WTC11 (cell line): ENCODE measurements at regions not wholly inside any gene's neighbourhood (a gene's known extent, or its start where the extent isn't known, plus 50 kb on each side); places are given as distances from the start of the nearest gene placed in this dataset.

ENCODE experiments used
- ATAC-seq: fragments of 200-7000 bp; cut with Tn5 transposase; 2 replicates; pipeline ENCODE4 v1.10.0; 2021; ENCODE audit warnings: mild to moderate bottlenecking, moderate library complexity
- CTCF ChIA-PET: fragments of 300-600 bp; sonication (Branson Sonifier 250); formaldehyde crosslinking; loops from one replicate; lab custom pipeline; 2021; ENCODE audit warnings: antibody characterized with exemption; lab: Charles Lee
- POLR2A ChIA-PET: fragments of 350-600 bp; sonication (Branson Sonifier 250); formaldehyde crosslinking; loops from one replicate; lab custom pipeline; 2021; ENCODE audit warnings: antibody characterized with exemption; lab: Charles Lee
- DNase-seq: peaks from one replicate; pipeline ENCODE4 v3.0.0; 2021; ENCODE audit warnings: low spot score
- H3K27ac Mint-ChIP-seq: 2 replicates; pipeline ENCODE4 v1.8.0; 2021; ENCODE audit warnings: mixed read lengths
- H3K27me3 Mint-ChIP-seq: 2 replicates; pipeline ENCODE4 v1.8.0; 2021; ENCODE audit warnings: low read depth, mild to moderate bottlenecking, moderate library complexity, mixed read lengths
- H3K36me3 Mint-ChIP-seq: 2 replicates; pipeline ENCODE4 v1.8.0; 2021; ENCODE audit warnings: mixed read lengths
- H3K4me1 Mint-ChIP-seq: 2 replicates; pipeline ENCODE4 v1.8.0; 2022; ENCODE audit warnings: mixed read lengths
- H3K4me3 Mint-ChIP-seq: 2 replicates; pipeline ENCODE4 v1.8.0; 2021; ENCODE audit warnings: mild to moderate bottlenecking, moderate library complexity, mixed read lengths
- H3K9me3 Mint-ChIP-seq: 2 replicates; pipeline ENCODE4 v1.8.0; 2021; ENCODE audit warnings: mixed read lengths
- ATF1 ChIP-seq: sonication (generic); formaldehyde crosslinking; IDR thresholded peaks from 2 replicates; pipeline ENCODE4 v1.8.1; 2023; ENCODE audit warnings: mild to moderate bottlenecking, moderate library complexity, missing genetic modification reagents
- E2F5 ChIP-seq: sonication (generic); formaldehyde crosslinking; IDR thresholded peaks from 2 replicates; pipeline ENCODE4 v1.8.1; 2022; ENCODE audit warnings: mild to moderate bottlenecking, moderate library complexity, missing genetic modification reagents
- EMX1 ChIP-seq: fragments of 250-450 bp; sonication (Bioruptor Pico); IDR thresholded peaks from 2 replicates; pipeline ENCODE4 v1.8.0; 2021; ENCODE audit warnings: mild to moderate bottlenecking
- ERG ChIP-seq: fragments of 250-450 bp; sonication (Bioruptor Pico); IDR thresholded peaks from 2 replicates; pipeline ENCODE4 v1.8.0; 2021; ENCODE audit warnings: mild to moderate bottlenecking
- ESRRA ChIP-seq: sonication (generic); formaldehyde crosslinking; IDR thresholded peaks from 2 replicates; pipeline ENCODE4 v1.8.1; 2022; ENCODE audit warnings: mild to moderate bottlenecking, missing genetic modification reagents, borderline replicate concordance
- FOXP4 ChIP-seq: sonication (generic); formaldehyde crosslinking; IDR thresholded peaks from 2 replicates; pipeline ENCODE4 v1.8.0; 2022; ENCODE audit warnings: mild to moderate bottlenecking, missing genetic modification reagents
- GABPB1 ChIP-seq: sonication (generic); formaldehyde crosslinking; IDR thresholded peaks from 2 replicates; pipeline ENCODE4 v1.8.1; 2023; ENCODE audit warnings: mild to moderate bottlenecking, missing genetic modification reagents
- HMGXB4 ChIP-seq: sonication (generic); formaldehyde crosslinking; IDR thresholded peaks from 2 replicates; pipeline ENCODE4 v1.8.1; 2023; ENCODE audit warnings: mild to moderate bottlenecking, moderate library complexity, missing genetic modification reagents
- IRF2 ChIP-seq: sonication (generic); formaldehyde crosslinking; IDR thresholded peaks from 2 replicates; pipeline ENCODE4 v1.8.0; 2022; ENCODE audit warnings: low read depth, missing genetic modification reagents, borderline replicate concordance
- KAT7 ChIP-seq: sonication (generic); formaldehyde crosslinking; IDR thresholded peaks from 2 replicates; pipeline ENCODE4 v1.8.1; 2023; ENCODE audit warnings: missing genetic modification reagents, mild to moderate bottlenecking, borderline replicate concordance
- MAX ChIP-seq: sonication (generic); formaldehyde crosslinking; IDR thresholded peaks from 2 replicates; pipeline ENCODE4 v1.8.0; 2022; ENCODE audit warnings: mild to moderate bottlenecking, missing genetic modification reagents
- MXD4 ChIP-seq: fragments of 250-450 bp; sonication (Bioruptor Pico); IDR thresholded peaks from 2 replicates; pipeline ENCODE4 v1.8.0; 2021; ENCODE audit warnings: mild to moderate bottlenecking, moderate library complexity, borderline replicate concordance
- NR1H2 ChIP-seq: sonication (generic); formaldehyde crosslinking; IDR thresholded peaks from 2 replicates; pipeline ENCODE4 v1.9.0; 2021; ENCODE audit warnings: mild to moderate bottlenecking, moderate library complexity, missing genetic modification reagents
- OVOL2 ChIP-seq: fragments of 250-450 bp; sonication (Bioruptor Pico); IDR thresholded peaks from 2 replicates; pipeline ENCODE4 v1.9.0; 2021; ENCODE audit warnings: mild to moderate bottlenecking, borderline replicate concordance
- PREB ChIP-seq: sonication (generic); formaldehyde crosslinking; IDR thresholded peaks from 2 replicates; pipeline ENCODE4 v1.8.1; 2022; ENCODE audit warnings: mild to moderate bottlenecking, missing genetic modification reagents, moderate library complexity, borderline replicate concordance
- RORB ChIP-seq: fragments of 250-450 bp; sonication (Bioruptor Pico); IDR thresholded peaks from 2 replicates; pipeline ENCODE4 v1.9.0; 2021; ENCODE audit warnings: mild to moderate bottlenecking
- SMAD3 ChIP-seq: sonication (generic); formaldehyde crosslinking; IDR thresholded peaks from 2 replicates; pipeline ENCODE4 v1.8.0; 2022; ENCODE audit warnings: missing genetic modification reagents, mild to moderate bottlenecking, borderline replicate concordance
- SMAD4 ChIP-seq: sonication (generic); formaldehyde crosslinking; IDR thresholded peaks from 2 replicates; pipeline ENCODE4 v1.8.0; 2022; ENCODE audit warnings: mild to moderate bottlenecking, missing genetic modification reagents
- SOX15 ChIP-seq: fragments of 250-450 bp; sonication (Bioruptor Pico); IDR thresholded peaks from 2 replicates; pipeline ENCODE4 v1.9.0; 2021; ENCODE audit warnings: mild to moderate bottlenecking
- ZNF121 ChIP-seq: sonication (generic); formaldehyde crosslinking; IDR thresholded peaks from 2 replicates; pipeline ENCODE4 v1.8.0; 2023; ENCODE audit warnings: missing genetic modification reagents
- ZNF416 ChIP-seq: fragments of 250-450 bp; sonication (Bioruptor Pico); IDR thresholded peaks from 2 replicates; pipeline ENCODE4 v1.9.0; 2021; ENCODE audit warnings: mild to moderate bottlenecking, inconsistent platforms
- ZNF423 ChIP-seq: fragments of 250-450 bp; sonication (Bioruptor Pico); IDR thresholded peaks from 2 replicates; pipeline ENCODE4 v2.1.2; 2022; ENCODE audit warnings: mild to moderate bottlenecking, moderate library complexity
- ZNF425 ChIP-seq: fragments of 250-450 bp; sonication (Bioruptor Pico); conservative IDR thresholded peaks from 2 replicates; pipeline ENCODE4 v1.9.0; 2021; ENCODE audit warnings: mild to moderate bottlenecking
- ZSCAN18 ChIP-seq: fragments of 250-450 bp; sonication (Bioruptor Pico); IDR thresholded peaks from 2 replicates; pipeline ENCODE4 v2.1.2; 2022; ENCODE audit warnings: mild to moderate bottlenecking, moderate library complexity

- peaks cover 5% of the 10 kb centered on the region for H3K9me3 Mint-ChIP-seq
- H3K27me3 Mint-ChIP-seq, result no peaks in the 10 kb centered on the region; the same call in 1 of the 2 replicates
- ATAC-seq (no peak), DNase-seq (no peak)
- ChIA-PET POLR2A (no interaction called here), CTCF (interaction anchor here (0.6 kb wide), 1 partner anchor 68 kb away, joined by 3 read pairs; no protein-coding TSS in a partner anchor)
- TF ChIP-seq EMX1 (no peak), GABPB1 (no peak), E2F5 (CRISPR knock-in tag) (no peak), SMAD3 (no peak), KAT7 (CRISPR knock-in tag) (no peak), OVOL2 (no peak), FOXP4 (no peak), ZNF425 (CRISPR knock-in tag) (no peak), ATF1 (CRISPR knock-in tag) (no peak), ZNF121 (no peak), MAX (CRISPR knock-in tag) (no peak), RORB (CRISPR knock-in tag) (no peak)
- no peak overlapping the region for H3K27ac Mint-ChIP-seq
- H3K36me3 Mint-ChIP-seq, result peaks cover 4% of the 10 kb centered on the region; the same call in 1 of the 2 replicates
- H3K4me3 Mint-ChIP-seq, result no peak overlapping the region
- H3K4me1 Mint-ChIP-seq, result peaks cover 54% of the 10 kb centered on the region
Observed at GRCh38 chr21:38986806-38987632, 181.3 kb downstream of the ETS2 start.

- Mint-ChIP-seq H3K36me3 (peaks cover 4% of the 10 kb centered on the region; the same call in 1 of the 2 replicates), H3K27ac (no peak overlapping the region), H3K9me3 (peaks cover 5% of the 10 kb centered on the region), H3K4me1 (peaks cover 60% of the 10 kb centered on the region), H3K27me3 (no peaks in the 10 kb centered on the region; the same call in 1 of the 2 replicates), H3K4me3 (no peak overlapping the region)
- ChIA-PET CTCF (no interaction called here), POLR2A (no interaction called here)
- ATAC-seq (no peak), DNase-seq (no peak)
- no peak for TF ChIP-seq SMAD4 (CRISPR knock-in tag)
- no peak for TF ChIP-seq ERG
- no peak for TF ChIP-seq ZSCAN18 (CRISPR knock-in tag)
- TF ChIP-seq SOX15 (CRISPR knock-in tag), result no peak
- no peak for TF ChIP-seq HMGXB4 (CRISPR knock-in tag)
- no peak for TF ChIP-seq PREB
- no peak for TF ChIP-seq NR1H2 (CRISPR knock-in tag)
- TF ChIP-seq ZNF423 (CRISPR knock-in tag), result no peak
- no peak for TF ChIP-seq IRF2 (CRISPR knock-in tag)
- TF ChIP-seq EMX1, result no peak
- no peak for TF ChIP-seq MXD4 (CRISPR knock-in tag)
- TF ChIP-seq MAX (CRISPR knock-in tag), result no peak
- no peak for TF ChIP-seq ZNF416
- no peak for TF ChIP-seq ESRRA
Observed at GRCh38 chr21:38986406-38986805, 180.7 kb downstream of the ETS2 start.
